Fibroblast of skin of left biceps (primary cell): ENCODE measurements at regions not wholly inside any gene's neighbourhood (a gene's known extent, or its start where the extent isn't known, plus 50 kb on each side); places are given as distances from the start of the nearest gene placed in this dataset.

Experiments
- DNase-seq, 2 experiments: peaks; one replicate each; pipeline ENCODE4 v3.0.0-alpha.2; 2013; ENCODE audit warnings: low read depth in 2 of 2

DNA sequence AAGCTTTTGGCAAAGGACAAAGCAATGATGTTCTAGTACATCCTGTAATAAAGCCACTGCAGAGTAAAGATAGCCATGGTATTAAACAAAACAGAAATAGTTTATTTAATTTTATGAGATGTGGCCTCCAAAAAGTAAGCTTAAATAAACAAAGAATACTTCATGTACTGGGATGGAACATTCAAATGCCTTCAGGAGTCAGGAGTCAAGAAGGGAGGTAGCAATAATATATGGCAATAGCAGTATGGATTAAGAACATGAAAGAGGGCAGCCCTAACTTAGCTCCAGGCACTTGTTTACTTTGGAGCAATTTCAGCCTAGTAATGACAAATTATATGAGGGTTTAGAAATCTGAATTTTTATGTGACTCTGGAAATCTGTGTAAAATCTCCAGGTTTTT is 343.9 kb upstream of the THRB start:
- DNase-seq = no peak

DNA sequence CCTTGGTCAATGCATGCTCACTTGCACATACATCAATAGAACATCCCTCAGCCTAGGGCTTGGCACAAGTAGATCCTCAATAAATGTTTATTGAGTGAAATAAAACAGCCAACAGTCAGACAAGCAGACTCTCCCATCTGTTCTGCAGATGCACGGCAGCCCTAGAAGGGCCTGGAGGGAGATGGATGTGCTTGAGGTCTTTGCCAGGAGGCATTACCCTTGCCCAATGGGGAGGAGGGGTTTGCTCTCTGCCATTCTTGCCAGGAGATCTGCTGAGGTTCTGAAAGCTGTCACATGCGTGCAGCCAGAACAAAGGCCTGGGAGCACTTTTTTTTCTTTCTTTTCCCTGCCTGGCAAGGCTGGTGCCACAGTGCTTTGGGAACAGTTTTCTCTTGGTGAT is 349.3 kb upstream of the THRB start:
- DNase-seq = no peak

DNA sequence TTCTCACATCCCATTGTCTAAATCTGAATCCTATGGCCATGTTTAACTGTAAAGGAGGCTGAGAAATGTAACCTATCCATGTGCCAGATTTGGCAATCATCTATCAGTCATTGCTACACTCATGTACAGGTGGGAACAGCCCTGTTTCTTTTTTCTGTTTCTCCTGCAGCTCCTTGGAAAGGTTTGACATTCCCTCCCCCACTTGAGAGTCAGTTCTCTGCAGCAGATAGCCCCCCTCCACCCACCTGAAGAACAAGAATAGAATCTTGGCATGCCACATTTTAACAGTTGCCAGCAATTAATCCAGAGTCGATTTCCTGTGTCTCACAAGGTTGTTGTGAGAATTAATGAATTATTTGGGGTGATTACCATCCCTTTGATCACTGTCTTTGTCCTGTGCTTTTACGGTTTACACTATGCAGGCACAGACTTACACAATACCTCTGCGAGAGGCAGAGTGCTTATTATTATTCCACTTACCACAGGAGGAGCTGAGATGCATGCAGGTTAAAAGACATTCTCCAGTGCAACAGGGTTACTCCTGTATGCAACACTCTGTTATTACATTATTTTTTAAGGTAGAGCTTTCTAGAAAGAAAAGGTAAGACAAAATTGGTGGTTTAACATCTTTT is 351.0 kb upstream of the THRB start:
- no peak for DNase-seq

DNA sequence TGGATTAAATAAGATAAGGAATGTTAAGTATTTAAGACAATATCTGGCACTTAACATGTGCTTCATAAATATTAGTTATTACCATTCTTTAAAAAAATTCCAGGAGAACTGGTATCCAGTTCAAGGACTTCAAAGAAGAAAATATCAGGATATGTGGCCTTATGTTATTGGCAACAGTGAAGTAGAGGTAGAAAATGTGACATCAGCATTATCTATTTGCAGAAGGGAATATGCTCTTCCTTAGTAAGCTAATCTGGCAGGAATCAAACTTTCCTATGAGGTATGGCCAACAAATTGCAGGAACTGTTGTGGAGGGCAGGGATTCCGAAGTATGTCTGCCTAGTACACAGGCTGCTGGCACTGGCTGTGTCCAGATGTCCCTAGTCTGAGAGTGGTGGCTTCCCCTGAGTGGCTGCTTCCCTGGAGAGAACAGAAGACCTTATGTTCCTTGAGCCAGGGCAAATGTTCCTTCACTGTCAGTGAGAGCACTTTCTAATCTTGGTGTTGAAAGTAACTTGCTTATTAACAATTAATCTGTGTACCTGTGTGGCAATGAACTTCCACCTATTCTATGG is 351.7 kb upstream of the THRB start:
- no peak for DNase-seq

GRCh38 chr3:24850245-24850644 is 355.6 kb upstream of the THRB start:
- no peak for DNase-seq

DNA sequence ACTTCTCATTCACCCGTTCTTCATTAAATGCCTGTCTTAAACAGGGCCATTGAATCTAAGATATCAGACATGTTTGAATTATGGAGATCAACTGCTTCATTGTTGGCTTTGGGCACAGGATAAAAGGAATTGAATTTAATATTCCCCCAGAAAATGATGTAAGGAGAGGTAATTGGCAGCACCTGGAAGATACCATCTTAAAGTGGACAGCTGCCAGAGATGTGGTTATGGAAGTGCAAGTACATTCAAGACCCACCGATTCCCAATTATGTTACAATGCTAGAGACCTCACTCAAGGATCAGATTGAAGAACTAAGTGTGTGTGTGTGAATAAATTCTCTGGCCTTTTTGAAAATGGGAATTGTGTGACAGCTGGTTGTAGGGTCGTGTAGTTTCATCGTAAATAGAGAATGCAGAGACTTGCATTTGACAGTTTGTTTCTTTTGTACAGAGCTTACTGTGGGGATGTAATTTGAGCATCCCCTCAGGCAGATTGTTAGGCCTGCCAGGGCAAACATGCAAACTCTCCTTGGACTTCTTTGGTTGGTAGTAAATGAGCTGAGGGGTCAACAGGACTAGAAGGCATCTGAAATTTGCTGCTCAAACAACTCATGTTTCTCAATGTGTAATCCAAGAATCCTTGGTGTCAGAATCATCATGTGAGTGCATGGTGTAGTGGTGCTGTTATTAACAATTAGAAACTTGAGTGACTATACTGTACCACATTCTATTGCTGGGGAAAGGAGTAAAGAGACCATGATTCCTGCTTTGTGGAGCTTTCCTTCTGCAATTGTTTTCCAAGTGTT is 359.2 kb upstream of the THRB start:
- DNase-seq = no peak

DNA sequence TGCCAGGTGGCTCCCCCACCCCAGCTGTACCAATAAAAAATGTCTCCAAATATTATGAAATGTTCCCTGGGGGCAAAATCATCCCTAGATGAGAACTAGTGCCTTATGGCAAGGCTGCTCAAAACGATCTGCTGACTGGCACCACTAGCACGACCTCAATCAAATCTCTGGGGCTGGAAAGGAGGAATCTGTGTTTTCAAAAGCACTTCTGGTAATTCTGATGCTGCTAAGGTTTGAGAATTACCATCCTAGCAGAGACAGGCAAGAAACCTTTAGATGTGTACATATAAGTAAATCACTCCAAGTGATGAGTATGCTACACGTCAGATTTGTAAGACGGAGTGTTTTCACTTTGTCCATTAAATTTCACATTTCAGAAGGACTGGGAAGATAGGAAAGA is 360.1 kb upstream of the THRB start:
- no peak for DNase-seq

- DNase-seq = no peak
Observed at GRCh38 chr3:24857945-24858344, 363.3 kb upstream of the THRB start.

DNA sequence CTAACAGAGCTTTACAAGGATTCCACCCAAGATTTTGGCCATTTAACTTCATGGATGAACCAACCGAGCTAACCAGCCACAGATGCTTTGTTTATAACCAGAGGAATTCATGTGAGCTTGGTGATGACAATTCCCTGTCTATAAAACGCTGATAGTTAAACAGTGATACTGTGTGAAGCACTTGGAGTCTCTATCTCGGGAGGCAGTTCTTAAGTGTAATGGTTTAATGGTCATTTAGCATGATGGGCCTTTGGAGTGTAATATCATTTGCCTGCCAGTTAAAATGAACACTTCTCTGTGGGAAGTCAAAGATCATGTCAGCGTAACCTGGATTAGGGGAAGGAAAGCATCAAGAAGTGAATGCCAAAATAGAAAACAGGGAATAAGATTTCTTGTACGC is 368.6 kb upstream of the THRB start:
- no peak for DNase-seq

DNA sequence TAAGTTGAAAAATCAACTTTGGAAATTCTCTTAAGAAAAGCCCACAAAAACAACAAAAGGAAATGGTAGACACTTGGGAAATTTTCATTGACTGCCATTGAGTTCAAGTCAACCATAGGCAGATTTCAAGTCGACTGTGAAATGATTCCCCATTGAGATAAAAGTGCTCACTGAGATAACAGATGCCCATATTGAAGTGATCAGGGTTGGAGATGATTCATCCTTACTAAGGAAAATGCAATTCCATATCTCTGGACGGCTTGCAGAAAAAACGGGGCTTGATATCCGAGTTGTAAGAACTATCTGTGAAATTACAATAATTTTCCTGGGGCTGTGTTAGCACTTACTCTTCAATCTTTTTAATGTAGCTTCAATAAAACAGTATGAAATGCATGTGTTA is 373.1 kb upstream of the THRB start:
- peak; percentile 8 to 20 for DNase-seq

DNA sequence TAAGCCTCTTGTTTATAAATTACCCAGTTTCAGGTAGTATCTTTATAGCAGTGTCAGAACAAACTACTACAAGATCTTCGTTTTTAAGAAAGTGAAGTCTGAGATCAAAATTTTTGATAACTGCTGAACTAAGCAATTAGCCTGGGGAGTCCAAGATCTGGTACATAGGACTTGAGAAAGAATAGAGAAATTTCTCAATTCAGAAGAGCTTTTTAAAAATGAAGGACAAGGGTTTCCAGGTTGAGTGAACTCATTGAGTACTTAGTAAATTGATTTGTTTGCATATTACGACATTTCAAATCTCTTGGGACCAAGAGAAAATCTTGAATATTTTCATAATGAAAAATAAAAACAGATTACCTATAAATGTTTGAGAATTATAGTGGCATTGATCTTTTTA is 386.6 kb upstream of the THRB start:
- no peak for DNase-seq

DNA sequence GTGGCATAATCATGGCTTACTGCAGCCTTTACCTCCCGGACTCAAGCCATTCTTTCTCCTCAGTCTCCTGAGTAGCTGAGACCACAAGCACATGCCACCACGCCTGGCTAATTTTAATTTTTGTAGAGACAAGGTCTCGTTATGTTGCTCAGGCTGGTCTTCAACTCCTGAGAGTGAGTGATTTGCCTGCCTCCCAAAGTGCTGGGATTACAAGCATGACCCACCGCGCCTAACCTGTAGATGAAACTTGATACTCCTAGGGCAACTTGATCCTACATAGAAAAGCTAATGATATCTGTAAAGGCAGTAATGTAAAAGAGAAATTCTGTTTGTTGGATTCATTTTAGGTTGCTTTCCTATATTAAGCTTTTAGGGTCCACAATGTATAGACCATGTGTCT is 391.9 kb upstream of the THRB start:
- DNase-seq = no peak

GRCh38 chr3:24890012-24890411 is 395.4 kb upstream of the THRB start:
- no peak for DNase-seq

GRCh38 chr3:24899373-24899772 is 404.7 kb upstream of the THRB start:
- no peak for DNase-seq

GRCh38 chr3:24899901-24900603 is 405.4 kb upstream of the THRB start:
- DNase-seq = no peak

- DNase-seq = no peak
Observed at GRCh38 chr3:24905266-24905665, 410.6 kb upstream of the THRB start.

DNA sequence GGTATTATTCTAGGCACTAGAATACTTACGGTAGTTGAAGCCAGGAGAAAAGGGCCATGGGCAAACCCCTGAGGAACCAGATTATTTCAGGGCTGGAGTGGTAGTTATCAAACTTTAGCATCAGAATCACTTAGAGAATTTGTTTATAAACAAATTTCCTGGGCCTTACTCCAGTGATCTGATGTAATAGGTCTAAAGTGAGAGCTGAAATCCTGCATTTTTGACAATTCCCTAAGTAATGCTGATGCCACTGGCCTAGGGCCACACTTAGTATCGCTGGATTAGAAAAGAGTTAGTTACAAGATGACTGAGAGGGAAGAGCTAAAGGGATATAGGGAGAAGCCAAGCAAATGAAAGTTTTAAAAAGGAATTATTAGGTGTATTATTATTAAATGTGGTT is 412.5 kb upstream of the THRB start:
- DNase-seq = no peak

- no peak for DNase-seq
Observed at GRCh38 chr3:24911076-24911475, 416.4 kb upstream of the THRB start.

- no peak for DNase-seq
Observed at GRCh38 chr3:24915639-24916038, 421.0 kb upstream of the THRB start.

GRCh38 chr3:24917908-24918307 is 423.3 kb upstream of the THRB start:
- no peak for DNase-seq

- no peak for DNase-seq
Observed at GRCh38 chr3:24923570-24923969, 428.9 kb upstream of the THRB start.

DNA sequence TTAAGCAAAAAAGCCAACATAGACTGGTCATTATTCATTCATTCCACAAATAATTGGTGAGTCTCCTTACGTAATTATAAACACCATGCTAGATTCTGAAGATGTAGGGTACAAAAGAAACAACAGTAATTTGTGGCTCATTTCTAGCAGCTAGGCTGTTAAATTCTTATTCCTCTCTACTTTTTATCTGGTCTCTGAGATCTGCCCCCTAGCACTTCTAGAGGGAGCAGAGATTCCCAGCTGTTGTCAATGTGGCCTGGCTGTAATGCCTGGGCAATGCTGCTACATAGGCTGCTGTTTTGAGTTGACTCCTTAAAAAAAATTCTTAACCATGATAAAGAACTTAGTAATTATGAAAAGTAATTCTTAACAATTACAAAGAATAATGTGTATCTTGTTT is 434.9 kb upstream of the THRB start:
- no peak for DNase-seq

GRCh38 chr3:24933401-24933800 is 438.8 kb upstream of the THRB start:
- DNase-seq = no peak
